Cardiac muscle cell (in vitro differentiated cells and primary cell): ENCODE measurements at regions not wholly inside any gene's neighbourhood (a gene's known extent, or its start where the extent isn't known, plus 50 kb on each side); places are given as distances from the start of the nearest gene placed in this dataset.

ENCODE experiments used
- DNase-seq, 2 donors: peaks; one replicate each; pipeline versions ENCODE4 v3.0.0 to v3.0.0-alpha.2; 2010 to 2017; ENCODE audit warnings: low read depth in 1 of 2, low spot score in 1 of 2
- H3K27ac ChIP-seq: fragments of 200-600 bp; sonication (generic); 2 replicates; pipeline ENCODE4 v1.5.1; 2016
- H3K27me3 ChIP-seq: fragments of 200-600 bp; sonication (generic); 2 replicates; pipeline ENCODE4 v1.6.0; 2016; ENCODE audit warnings: control low read depth
- H3K36me3 ChIP-seq: fragments of 200-600 bp; sonication (generic); 2 replicates; pipeline ENCODE4 v1.5.1; 2016; ENCODE audit warnings: control low read depth
- H3K4me1 ChIP-seq: fragments of 200-600 bp; sonication (generic); 2 replicates; pipeline ENCODE4 v1.8.1; 2017; ENCODE audit warnings: low read depth, mild to moderate bottlenecking, mixed run types
- H3K4me3 ChIP-seq: fragments of 200-600 bp; sonication (generic); 2 replicates; pipeline ENCODE4 v1.5.1; 2016; ENCODE audit warnings: mild to moderate bottlenecking
- H3K9me3 ChIP-seq: fragments of 200-600 bp; sonication (generic); 2 replicates; pipeline ENCODE4 v1.5.1; 2017; ENCODE audit warnings: low read depth, mild to moderate bottlenecking, control low read depth
- CTCF ChIP-seq: IDR thresholded peaks from 2 replicates; pipeline ENCODE4 v1.5.1; 2012; ENCODE audit warnings: low read depth, mild to moderate bottlenecking, low read length

- Histone ChIP-seq H3K4me1 (no peaks in the 10 kb centered on the region), H3K9me3 (no peaks in the 10 kb centered on the region), H3K36me3 (no peaks in the 10 kb centered on the region), H3K27me3 (no peaks in the 10 kb centered on the region), H3K4me3 (no peak overlapping the region), H3K27ac (no peak overlapping the region)
- no peak for DNase-seq
- TF ChIP-seq CTCF, result no peak
Measured at GRCh38 chr11:93902921-93903320, 52.5 kb upstream of the VSTM5 start.

- no peak overlapping the region for H3K27ac ChIP-seq
- no peaks in the 10 kb centered on the region for H3K9me3 ChIP-seq
- H3K27me3 ChIP-seq, result no peaks in the 10 kb centered on the region
- H3K4me3 ChIP-seq, result no peak overlapping the region
- H3K4me1 ChIP-seq, result no peaks in the 10 kb centered on the region
- no peak for TF ChIP-seq CTCF
- no peak for DNase-seq
- no peaks in the 10 kb centered on the region for H3K36me3 ChIP-seq
Measured at GRCh38 chr11:93903989-93904388, 53.6 kb upstream of the VSTM5 start.

GRCh38 chr11:93904716-93905115 is 54.3 kb upstream of the VSTM5 start:
- TF ChIP-seq CTCF, result no peak
- Histone ChIP-seq H3K27me3 (no peaks in the 10 kb centered on the region), H3K4me1 (no peaks in the 10 kb centered on the region), H3K27ac (no peak overlapping the region), H3K36me3 (no peaks in the 10 kb centered on the region), H3K9me3 (no peaks in the 10 kb centered on the region), H3K4me3 (no peak overlapping the region)
- DNase-seq, result no peak

GRCh38 chr11:93905384-93905783 is 55.0 kb upstream of the VSTM5 start:
- no peak for TF ChIP-seq CTCF
- peak in 1 of 2 donors; percentile 53 for DNase-seq
- Histone ChIP-seq H3K4me3 (no peak overlapping the region), H3K9me3 (no peaks in the 10 kb centered on the region), H3K27me3 (no peaks in the 10 kb centered on the region), H3K36me3 (no peaks in the 10 kb centered on the region), H3K27ac (no peak overlapping the region), H3K4me1 (no peaks in the 10 kb centered on the region)

GRCh38 chr11:93906486-93906885 is 56.1 kb upstream of the VSTM5 start:
- no peaks in the 10 kb centered on the region for H3K27me3 ChIP-seq
- H3K27ac ChIP-seq, result no peak overlapping the region
- H3K9me3 ChIP-seq, result no peaks in the 10 kb centered on the region
- no peak for DNase-seq
- no peaks in the 10 kb centered on the region for H3K4me1 ChIP-seq
- no peak overlapping the region for H3K4me3 ChIP-seq
- H3K36me3 ChIP-seq, result no peaks in the 10 kb centered on the region
- no peak for TF ChIP-seq CTCF

- no peaks in the 10 kb centered on the region for H3K36me3 ChIP-seq
- H3K4me1 ChIP-seq, result no peaks in the 10 kb centered on the region
- H3K9me3 ChIP-seq, result no peaks in the 10 kb centered on the region
- H3K27ac ChIP-seq, result no peak overlapping the region
- TF ChIP-seq CTCF, result no peak
- H3K27me3 ChIP-seq, result no peaks in the 10 kb centered on the region
- no peak for DNase-seq
- no peak overlapping the region for H3K4me3 ChIP-seq
Measured at GRCh38 chr11:93907901-93908300, 57.5 kb upstream of the VSTM5 start.
